ENCODE measurements at regions not wholly inside any gene's neighbourhood (a gene's known extent, or its start where the extent isn't known, plus 50 kb on each side); places are given as distances from the start of the nearest gene placed in this dataset.

DNA sequence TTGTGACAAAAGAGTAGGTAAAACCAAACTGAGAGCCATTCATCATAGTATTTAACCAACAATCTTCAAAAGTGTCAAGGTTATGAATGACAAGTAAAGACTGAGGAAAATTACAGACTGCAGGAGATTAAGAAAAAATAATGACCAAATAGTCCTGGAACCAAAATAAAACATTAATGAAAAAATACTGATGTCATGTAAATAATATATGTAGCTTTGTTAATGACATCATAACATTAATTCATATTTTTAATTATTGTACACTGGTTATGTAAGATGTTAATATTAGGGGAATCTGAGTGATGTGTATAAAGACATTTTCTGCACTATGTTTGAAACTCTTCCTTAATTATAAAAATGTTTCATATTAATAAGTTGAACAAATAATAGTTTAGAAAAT lies 436.7 kb downstream of the CYLC2 start:
- Histone ChIP-seq H3K4me1 (ENCODE audit: insufficient read depth, low read length, poor library complexity, severe bottlenecking) (no peaks in the 10 kb centered on the region), H3K9me3 (ENCODE audit: low read length) (no peaks in the 10 kb centered on the region), H3K79me2 (ENCODE audit: insufficient read depth, low read depth, low read length) (no peaks in the 10 kb centered on the region), H4K20me1 (ENCODE audit: insufficient read depth, low read length) (no peaks in the 10 kb centered on the region), H3K4me3 (ENCODE audit: low read depth, low read length, poor library complexity, severe bottlenecking) (no peak overlapping the region), H3K4me2 (ENCODE audit: low read length) (no peak overlapping the region), H3K36me3 (ENCODE audit: insufficient read depth, low read length) (no peaks in the 10 kb centered on the region), H2AFZ (ENCODE audit: low read length) (no peak overlapping the region), H3K9me2 (ENCODE audit: insufficient read depth, low read length) (no peaks in the 10 kb centered on the region), H3K27ac (ENCODE audit: low read depth, low read length, poor library complexity, severe bottlenecking) (no peak overlapping the region)
- TF ChIP-seq EZH2phosphoT487 (IDR thresholded peaks at IDR 0.05; ENCODE audit: borderline replicate concordance, low read depth, low read length): no peak
- TF ChIP-seq, protein P1, sequence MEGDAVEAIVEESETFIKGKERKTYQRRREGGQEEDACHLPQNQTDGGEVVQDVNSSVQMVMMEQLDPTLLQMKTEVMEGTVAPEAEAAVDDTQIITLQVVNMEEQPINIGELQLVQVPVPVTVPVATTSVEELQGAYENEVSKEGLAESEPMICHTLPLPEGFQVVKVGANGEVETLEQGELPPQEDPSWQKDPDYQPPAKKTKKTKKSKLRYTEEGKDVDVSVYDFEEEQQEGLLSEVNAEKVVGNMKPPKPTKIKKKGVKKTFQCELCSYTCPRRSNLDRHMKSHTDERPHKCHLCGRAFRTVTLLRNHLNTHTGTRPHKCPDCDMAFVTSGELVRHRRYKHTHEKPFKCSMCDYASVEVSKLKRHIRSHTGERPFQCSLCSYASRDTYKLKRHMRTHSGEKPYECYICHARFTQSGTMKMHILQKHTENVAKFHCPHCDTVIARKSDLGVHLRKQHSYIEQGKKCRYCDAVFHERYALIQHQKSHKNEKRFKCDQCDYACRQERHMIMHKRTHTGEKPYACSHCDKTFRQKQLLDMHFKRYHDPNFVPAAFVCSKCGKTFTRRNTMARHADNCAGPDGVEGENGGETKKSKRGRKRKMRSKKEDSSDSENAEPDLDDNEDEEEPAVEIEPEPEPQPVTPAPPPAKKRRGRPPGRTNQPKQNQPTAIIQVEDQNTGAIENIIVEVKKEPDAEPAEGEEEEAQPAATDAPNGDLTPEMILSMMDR (conservative IDR thresholded peaks at IDR 0.05; ENCODE audit: low read length): no peak
- DNase-seq (ENCODE audit: low spot score): no peak
- intact Hi-C loops (cut with micrococcal nuclease; ENCODE audit: unreplicated experiment): no loop called here
- BruUV-seq (replicated peaks): no TSS peak
- ChIA-PET CTCF (ENCODE audit: unreplicated experiment) (no interaction called here), POLR2A (interaction anchor here (0.6 kb wide), 1 partner anchor 751 kb away, joined by 3 read pairs; no protein-coding TSS in a partner anchor)

GRCh38 chr9:103444176-103444575 lies 449.0 kb downstream of the CYLC2 start:
- ChIA-PET POLR2A (interaction anchor here (0.7 kb wide), 1 partner anchor 89 kb away, joined by 3 read pairs; no protein-coding TSS in a partner anchor), CTCF (ENCODE audit: unreplicated experiment) (no interaction called here)
- no peaks in the 10 kb centered on the region for H3K9me2 ChIP-seq (ENCODE audit: insufficient read depth, low read length)
- no peak for TF ChIP-seq EZH2phosphoT487 (IDR thresholded peaks at IDR 0.05; ENCODE audit: borderline replicate concordance, low read depth, low read length)
- TF ChIP-seq, protein P1 (conservative IDR thresholded peaks at IDR 0.05; ENCODE audit: low read length): no peak
- no peak for DNase-seq (ENCODE audit: low spot score)
- intact Hi-C loops (cut with micrococcal nuclease; ENCODE audit: unreplicated experiment): no loop called here
- H2AFZ ChIP-seq (ENCODE audit: low read length): no peak overlapping the region
- H3K4me2 ChIP-seq (ENCODE audit: low read length): no peak overlapping the region
- no peaks in the 10 kb centered on the region for H3K36me3 ChIP-seq (ENCODE audit: insufficient read depth, low read length)
- no peaks in the 10 kb centered on the region for H3K79me2 ChIP-seq (ENCODE audit: insufficient read depth, low read depth, low read length)
- H4K20me1 ChIP-seq (ENCODE audit: insufficient read depth, low read length): no peaks in the 10 kb centered on the region
- no TSS peak for BruUV-seq (replicated peaks)
- H3K27ac ChIP-seq (ENCODE audit: low read depth, low read length, poor library complexity, severe bottlenecking): no peak overlapping the region
- H3K4me3 ChIP-seq (ENCODE audit: low read depth, low read length, poor library complexity, severe bottlenecking): no peak overlapping the region
- H3K9me3 ChIP-seq (ENCODE audit: low read length): no peaks in the 10 kb centered on the region
- no peaks in the 10 kb centered on the region for H3K4me1 ChIP-seq (ENCODE audit: insufficient read depth, low read length, poor library complexity, severe bottlenecking)

DNA sequence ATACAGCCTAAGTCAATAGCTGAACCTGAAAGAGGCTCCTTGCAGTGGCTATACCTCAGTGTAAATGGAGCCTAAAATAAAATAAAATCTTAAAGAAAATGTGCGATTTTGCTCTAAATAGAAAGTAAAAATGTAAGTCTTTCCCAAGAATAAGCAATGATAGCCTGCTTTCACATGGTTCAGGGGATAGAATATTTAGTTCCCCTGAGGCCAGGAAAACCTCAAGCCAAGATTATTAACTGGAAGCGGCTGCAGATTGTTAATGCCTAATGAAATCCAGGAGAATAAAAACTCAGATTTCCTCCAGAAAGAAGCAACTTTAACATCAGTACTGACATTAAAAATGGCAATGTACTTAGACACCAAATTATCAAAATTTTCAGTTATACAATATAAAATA lies 463.7 kb downstream of the CYLC2 start:
- CTCF ChIA-PET (ENCODE audit: unreplicated experiment): no interaction called here
- BruUV-seq (replicated peaks): no TSS peak
- no peaks in the 10 kb centered on the region for H3K36me3 ChIP-seq (ENCODE audit: insufficient read depth, low read length)
- no peak for DNase-seq (ENCODE audit: low spot score)
- no peak for TF ChIP-seq EZH2phosphoT487 (IDR thresholded peaks at IDR 0.05; ENCODE audit: borderline replicate concordance, low read depth, low read length)
- TF ChIP-seq, protein P1 (conservative IDR thresholded peaks at IDR 0.05; ENCODE audit: low read length): no peak
- no peak overlapping the region for H2AFZ ChIP-seq (ENCODE audit: low read length)
- no peak overlapping the region for H3K27ac ChIP-seq (ENCODE audit: low read depth, low read length, poor library complexity, severe bottlenecking)
- H3K4me3 ChIP-seq (ENCODE audit: low read depth, low read length, poor library complexity, severe bottlenecking): no peak overlapping the region
- POLR2A ChIA-PET: no interaction called here
- no peak overlapping the region for H3K4me2 ChIP-seq (ENCODE audit: low read length)
- no peaks in the 10 kb centered on the region for H3K4me1 ChIP-seq (ENCODE audit: insufficient read depth, low read length, poor library complexity, severe bottlenecking)
- no peaks in the 10 kb centered on the region for H3K79me2 ChIP-seq (ENCODE audit: insufficient read depth, low read depth, low read length)
- no peaks in the 10 kb centered on the region for H4K20me1 ChIP-seq (ENCODE audit: insufficient read depth, low read length)
- no peaks in the 10 kb centered on the region for H3K9me3 ChIP-seq (ENCODE audit: low read length)
- intact Hi-C loops (cut with micrococcal nuclease; ENCODE audit: unreplicated experiment): no loop called here
- H3K9me2 ChIP-seq (ENCODE audit: insufficient read depth, low read length): no peaks in the 10 kb centered on the region

Data from OCI-LY7 (cell line).